Heart left ventricle (tissue), 16 donors: ENCODE measurements at regions not wholly inside any gene's neighbourhood (a gene's known extent, or its start where the extent isn't known, plus 50 kb on each side); places are given as distances from the start of the nearest gene placed in this dataset.

Source experiments
- ATAC-seq, 4 donors: fragments of 200-7000 bp; cut with Tn5 transposase; one replicate each; pipeline ENCODE4 v1.9.1; 2020 to 2022; ENCODE audit warnings: moderate library complexity in 4 of 4, mild to moderate bottlenecking in 3 of 4, moderate number of reproducible peaks in 1 of 4
- DNase-seq, 5 donors: peaks; one replicate each; pipeline ENCODE4 v3.0.0-alpha.2; 2020
- H3K27ac ChIP-seq, 12 donors: fragments of 200-600 bp; sonication (generic) in 4 of 12; one replicate each; pipeline versions ENCODE4 v1.5.0 to v1.8.0; 2016 to 2022; ENCODE audit warnings: mild to moderate bottlenecking in 2 of 12
- H3K27me3 ChIP-seq, 9 donors: fragments of 200-600 bp; sonication (generic) in 2 of 9; one replicate each; pipeline versions ENCODE4 v1.5.1 to v1.8.0; 2016 to 2022; ENCODE audit warnings: mild to moderate bottlenecking in 3 of 9
- H3K36me3 ChIP-seq, 9 donors: fragments of 200-600 bp; sonication (generic) in 2 of 9; one replicate each; pipeline versions ENCODE4 v1.5.0 to v1.8.0; 2018 to 2022; ENCODE audit warnings: mild to moderate bottlenecking in 2 of 9
- H3K4me1 ChIP-seq, 12 donors: fragments of 200-600 bp; sonication (generic) in 4 of 12; one replicate each; pipeline versions ENCODE4 v1.5.0 to v1.8.0; 2016 to 2022; ENCODE audit warnings: mild to moderate bottlenecking in 3 of 12
- H3K4me3 ChIP-seq, 12 donors: fragments of 200-600 bp; sonication (generic) in 4 of 12; one replicate each; pipeline versions ENCODE4 v1.5.0 to v1.8.0; 2017 to 2022; ENCODE audit warnings: mild to moderate bottlenecking in 9 of 12, moderate library complexity in 4 of 12
- H3K9me3 ChIP-seq, 12 donors: fragments of 200-600 bp; sonication (generic) in 4 of 12; one replicate each; pipeline versions ENCODE4 v1.5.0 to v1.8.0; 2016 to 2022; ENCODE audit warnings: mild to moderate bottlenecking in 1 of 12
- POLR2A ChIP-seq, 2 donors: fragments of 450-650 bp; IDR thresholded peaks; one replicate each; pipeline ENCODE4 v1.6.1; 2017; ENCODE audit warnings: antibody characterized with exemption in 2 of 2, mild to moderate bottlenecking in 2 of 2, moderate library complexity in 2 of 2
- WGBS, 4 donors: extraction: QIAGEN DNeasy Blood & Tissue Kit in 2 of 4; methylation state at CpG; one replicate each; pipeline versions ENCODE4 v1.1.5 to v1.1.7; 2013 to 2018; 5-methylcytosine and 5-hydroxymethylcytosine counted together
- intact Hi-C, 10 donors: fragments of 100-400 bp; cut with DNase I; formaldehyde crosslinking; loops; one replicate each; pipeline versions ENCODE4 v1.11.1 to v1.14.2; 2022
- TF ChIP-seq, protein P1 (sequence below), 12 donors: fragments of 200-600 bp; sonication (generic) in 4 of 12; IDR thresholded peaks; one replicate each; pipeline versions ENCODE4 v1.5.0 to v1.8.0; 2018 to 2022; ENCODE audit warnings: antibody characterized with exemption in 12 of 12, mild to moderate bottlenecking in 5 of 12
- donor health status: ischemic (EF 13 %, LVEDD 7.1; RV severe dilation, severe dysfunction).
- donor health status: healthy with polysubstance abuse.
- donor health status: DM: no; HTN: yes; CAD: no.
- donor health status: DM: no; HTN: no; CAD: no.
- donor health status: ischemic (EF 25% LVEDD 6.9; RV normal size, moderate dysfunction).
- donor health status: ischemic (EF 25% LVEDD 5.7; RV mildly dilated, moderate dysfunction).
- donor health status: healthy.
- donor health status: DM: yes; HTN: yes; CAD: no.
- donor health status: ischemic (EF 35%, LVEDD 5.7; RV mildly dilated, moderate dysfunction).
- donor health status: nonischemic (EF 11% LVEDD 7.7; RV severe dilation, severe dysfunction).
- donor health status: DM: yes; HTN: yes; CAD: no.
- donor health status: PGD.
- donor health status: ischemic (EF 29% LVEDD 5.4; RV normal size, mild dysfunction).
- donor health status: nonischemic (EF 23%, LVEDD 6.1; RV moderate dilation, normal function).

DNA sequence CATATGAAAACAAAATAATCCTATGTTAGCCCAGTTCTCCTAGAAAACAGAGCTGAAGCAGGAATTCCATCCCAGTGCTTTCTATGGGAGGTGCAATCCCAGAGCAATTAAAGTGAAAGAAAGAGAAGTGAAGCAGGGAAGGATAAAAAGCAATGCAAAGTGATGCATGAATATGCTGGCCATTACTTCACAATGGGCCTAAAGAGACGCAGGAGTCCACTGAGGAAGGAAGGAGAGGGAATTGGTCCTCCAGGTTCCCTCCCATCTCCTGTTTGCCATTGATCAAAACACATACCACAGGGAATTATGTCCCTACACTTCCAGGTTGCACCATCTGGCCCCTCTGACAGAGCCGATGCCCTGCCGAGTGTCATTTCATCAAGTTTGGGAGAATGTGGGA, 392.2 kb upstream of the NFE2L3 start:
- H3K9me3 ChIP-seq = no peaks in the 10 kb centered on the region
- H3K36me3 ChIP-seq = no peaks in the 10 kb centered on the region
- ATAC-seq (no peak), DNase-seq (no peak)
- WGBS, 4 donors = 68 to 74% (median 72%) methylated on average over 3 of the region's 3 CpGs
- intact Hi-C loops = no loop called here
- peaks cover 0 to 4% (median 0%) of the 10 kb centered on the region in 9 donors for H3K27me3 ChIP-seq
- H3K4me3 ChIP-seq = no peak overlapping the region
- H3K27ac ChIP-seq = no peak overlapping the region
- H3K4me1 ChIP-seq = peaks cover 0 to 2% (median 0%) of the 10 kb centered on the region in 12 donors
- TF ChIP-seq, protein P1, sequence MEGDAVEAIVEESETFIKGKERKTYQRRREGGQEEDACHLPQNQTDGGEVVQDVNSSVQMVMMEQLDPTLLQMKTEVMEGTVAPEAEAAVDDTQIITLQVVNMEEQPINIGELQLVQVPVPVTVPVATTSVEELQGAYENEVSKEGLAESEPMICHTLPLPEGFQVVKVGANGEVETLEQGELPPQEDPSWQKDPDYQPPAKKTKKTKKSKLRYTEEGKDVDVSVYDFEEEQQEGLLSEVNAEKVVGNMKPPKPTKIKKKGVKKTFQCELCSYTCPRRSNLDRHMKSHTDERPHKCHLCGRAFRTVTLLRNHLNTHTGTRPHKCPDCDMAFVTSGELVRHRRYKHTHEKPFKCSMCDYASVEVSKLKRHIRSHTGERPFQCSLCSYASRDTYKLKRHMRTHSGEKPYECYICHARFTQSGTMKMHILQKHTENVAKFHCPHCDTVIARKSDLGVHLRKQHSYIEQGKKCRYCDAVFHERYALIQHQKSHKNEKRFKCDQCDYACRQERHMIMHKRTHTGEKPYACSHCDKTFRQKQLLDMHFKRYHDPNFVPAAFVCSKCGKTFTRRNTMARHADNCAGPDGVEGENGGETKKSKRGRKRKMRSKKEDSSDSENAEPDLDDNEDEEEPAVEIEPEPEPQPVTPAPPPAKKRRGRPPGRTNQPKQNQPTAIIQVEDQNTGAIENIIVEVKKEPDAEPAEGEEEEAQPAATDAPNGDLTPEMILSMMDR (IDR thresholded peaks at IDR 0.05) = no peak
- TF ChIP-seq POLR2A (IDR thresholded peaks at IDR 0.05) = no peak

DNA sequence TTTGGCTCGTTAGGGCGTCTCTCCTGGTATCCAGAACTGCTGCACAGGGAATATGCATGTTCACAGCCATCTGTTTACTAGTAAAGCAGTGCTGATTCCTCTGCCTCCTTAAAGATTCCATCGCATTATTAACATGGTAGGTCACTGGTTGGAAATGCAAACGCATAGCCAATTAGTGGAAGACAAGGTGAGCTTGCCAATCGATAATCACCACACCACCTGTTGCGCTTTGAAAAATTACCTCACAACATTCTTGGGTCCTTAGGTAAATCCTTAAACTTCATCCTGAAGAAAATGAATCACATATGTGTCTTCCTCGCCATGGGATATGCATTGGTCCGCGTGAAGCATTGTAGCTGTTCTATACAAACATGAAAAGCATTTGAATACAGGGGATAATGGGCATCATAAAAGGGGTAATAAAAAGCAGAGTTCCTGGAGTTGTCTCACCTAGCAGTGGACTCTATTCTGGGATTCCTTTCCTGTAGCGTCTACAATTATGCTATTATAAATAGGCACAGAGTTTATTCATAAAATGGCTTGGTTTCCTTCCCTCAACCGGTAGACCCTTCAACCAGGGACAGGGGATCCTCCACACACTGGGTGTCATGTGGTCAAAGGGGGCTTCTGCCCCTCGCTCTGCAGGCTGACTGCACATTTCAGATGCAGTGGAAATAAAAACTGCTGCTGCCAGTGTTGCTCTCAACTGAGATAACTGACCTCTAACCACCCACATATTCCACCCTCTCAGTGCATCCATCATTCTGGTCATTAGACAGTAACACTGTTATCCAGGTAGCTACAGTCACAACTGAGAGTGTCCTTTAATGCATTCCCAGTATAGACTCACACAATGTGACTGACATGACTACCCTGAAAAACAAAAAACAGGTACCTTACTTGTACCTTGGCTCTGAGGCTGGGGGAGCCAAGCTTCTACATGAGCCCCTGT, 389.2 kb upstream of the NFE2L3 start:
- H3K9me3 ChIP-seq = no peaks in the 10 kb centered on the region
- no peak overlapping the region for H3K4me3 ChIP-seq
- intact Hi-C loops = no loop called here
- 69 to 89% (median 73%) methylated on average over 12 of the region's 12 CpGs for WGBS, 4 donors
- H3K27me3 ChIP-seq = peaks cover 0 to 4% (median 0%) of the 10 kb centered on the region in 9 donors
- H3K36me3 ChIP-seq = no peaks in the 10 kb centered on the region
- peaks cover 0 to 4% (median 0%) of the 10 kb centered on the region in 12 donors for H3K4me1 ChIP-seq
- DNase-seq (no peak), ATAC-seq (no peak)
- no peak for TF ChIP-seq POLR2A (IDR thresholded peaks at IDR 0.05)
- TF ChIP-seq, protein P1 (IDR thresholded peaks at IDR 0.05) = no peak
- H3K27ac ChIP-seq = no peak overlapping the region

DNA sequence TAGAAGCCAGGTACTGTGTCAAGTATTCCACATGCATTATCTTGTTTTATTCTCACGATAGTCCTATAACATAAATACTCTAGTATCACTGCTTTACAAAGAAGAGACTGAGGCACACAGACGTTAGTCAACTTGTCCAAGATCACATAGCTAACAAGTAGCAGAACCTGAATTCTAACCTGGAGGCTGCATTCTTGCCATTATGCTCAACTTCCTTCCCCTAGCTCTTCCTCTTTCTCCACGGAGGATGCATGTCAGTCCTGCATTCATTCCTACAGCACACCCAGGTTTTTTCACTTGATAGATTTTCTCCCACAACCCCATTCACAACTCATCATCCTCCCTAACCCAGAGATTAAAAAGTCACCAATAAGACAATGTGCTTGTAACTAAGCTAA, 388.5 kb upstream of the NFE2L3 start:
- no peaks in the 10 kb centered on the region for H3K36me3 ChIP-seq
- ATAC-seq = no peak
- H3K27ac ChIP-seq = no peak overlapping the region
- peaks cover 0 to 4% (median 0%) of the 10 kb centered on the region in 12 donors for H3K4me1 ChIP-seq
- peaks cover 0 to 4% (median 0%) of the 10 kb centered on the region in 9 donors for H3K27me3 ChIP-seq
- intact Hi-C loops = no loop called here
- H3K9me3 ChIP-seq = no peaks in the 10 kb centered on the region
- WGBS, 4 donors = 55 to 66% (median 59%) methylated on average over 3 of the region's 3 CpGs
- DNase-seq = no peak
- TF ChIP-seq, protein P1 (IDR thresholded peaks at IDR 0.05) = no peak
- TF ChIP-seq POLR2A (IDR thresholded peaks at IDR 0.05) = no peak
- no peak overlapping the region for H3K4me3 ChIP-seq

DNA sequence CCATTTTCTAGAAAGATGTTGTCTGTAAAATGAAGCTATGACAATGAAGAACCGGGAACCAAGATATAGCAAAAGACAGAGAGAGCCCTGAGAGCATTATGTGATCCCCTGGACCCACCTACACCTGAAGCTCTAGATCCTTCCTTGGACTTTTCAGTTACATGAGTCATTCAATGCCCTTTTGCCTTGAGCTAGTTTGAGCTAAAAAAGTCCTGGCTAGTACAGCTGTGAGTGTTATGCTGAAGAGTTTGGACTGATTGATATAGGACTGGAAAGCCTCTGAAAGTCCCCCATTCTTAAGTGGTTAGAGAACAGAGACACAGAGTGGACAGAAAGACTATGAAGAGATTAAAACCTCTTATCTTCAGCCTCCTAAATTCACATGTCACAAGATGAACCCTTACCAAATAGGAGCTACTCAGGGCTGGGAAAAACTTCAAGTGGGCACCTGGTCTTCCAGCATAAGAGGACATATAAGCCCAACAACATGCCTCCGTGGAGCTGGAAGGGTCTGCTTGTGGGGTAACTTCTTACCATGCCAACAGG, 386.8 kb upstream of the NFE2L3 start:
- Histone ChIP-seq H3K36me3 (no peaks in the 10 kb centered on the region), H3K4me3 (no peak overlapping the region), H3K27me3 (peaks cover 0 to 4% (median 0%) of the 10 kb centered on the region in 9 donors), H3K27ac (no peak overlapping the region), H3K9me3 (no peaks in the 10 kb centered on the region), H3K4me1 (peaks cover 0 to 5% (median 0%) of the 10 kb centered on the region in 12 donors)
- no peak for TF ChIP-seq POLR2A (IDR thresholded peaks at IDR 0.05)
- TF ChIP-seq, protein P1 (IDR thresholded peaks at IDR 0.05) = no peak
- intact Hi-C loops = no loop called here
- DNase-seq = no peak
- no peak for ATAC-seq
- WGBS, 4 donors = 63 to 78% (median 73%) methylated on average over 2 of the region's 2 CpGs
